ENCODE measurements at regions not wholly inside any gene's neighbourhood (a gene's known extent, or its start where the extent isn't known, plus 50 kb on each side); places are given as distances from the start of the nearest gene placed in this dataset.

DNA sequence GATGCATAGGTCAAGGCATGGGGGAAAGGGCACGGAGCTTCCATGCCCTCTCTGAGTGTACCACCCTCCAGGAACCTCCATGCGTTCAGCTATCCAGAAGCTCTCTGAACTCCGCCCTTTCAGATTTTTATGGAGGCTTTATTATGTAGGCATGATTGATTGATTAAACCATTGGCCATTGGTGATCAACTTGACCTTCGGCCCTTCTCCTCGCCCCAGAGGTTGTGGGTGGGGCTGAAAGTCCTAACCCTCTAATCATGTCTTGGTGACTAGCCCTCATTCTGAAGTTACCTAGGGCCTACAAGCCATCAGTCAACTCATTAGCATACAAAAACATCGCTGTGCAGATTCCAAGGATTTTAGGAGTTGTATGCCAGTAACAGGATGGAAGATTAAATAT, 323.7 kb upstream of the KLF4 start:
- TF ChIP-seq, protein P1, sequence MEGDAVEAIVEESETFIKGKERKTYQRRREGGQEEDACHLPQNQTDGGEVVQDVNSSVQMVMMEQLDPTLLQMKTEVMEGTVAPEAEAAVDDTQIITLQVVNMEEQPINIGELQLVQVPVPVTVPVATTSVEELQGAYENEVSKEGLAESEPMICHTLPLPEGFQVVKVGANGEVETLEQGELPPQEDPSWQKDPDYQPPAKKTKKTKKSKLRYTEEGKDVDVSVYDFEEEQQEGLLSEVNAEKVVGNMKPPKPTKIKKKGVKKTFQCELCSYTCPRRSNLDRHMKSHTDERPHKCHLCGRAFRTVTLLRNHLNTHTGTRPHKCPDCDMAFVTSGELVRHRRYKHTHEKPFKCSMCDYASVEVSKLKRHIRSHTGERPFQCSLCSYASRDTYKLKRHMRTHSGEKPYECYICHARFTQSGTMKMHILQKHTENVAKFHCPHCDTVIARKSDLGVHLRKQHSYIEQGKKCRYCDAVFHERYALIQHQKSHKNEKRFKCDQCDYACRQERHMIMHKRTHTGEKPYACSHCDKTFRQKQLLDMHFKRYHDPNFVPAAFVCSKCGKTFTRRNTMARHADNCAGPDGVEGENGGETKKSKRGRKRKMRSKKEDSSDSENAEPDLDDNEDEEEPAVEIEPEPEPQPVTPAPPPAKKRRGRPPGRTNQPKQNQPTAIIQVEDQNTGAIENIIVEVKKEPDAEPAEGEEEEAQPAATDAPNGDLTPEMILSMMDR (IDR thresholded peaks at IDR 0.05): no peak
- no peak for TF ChIP-seq ZFX (IDR thresholded peaks at IDR 0.05; ENCODE audit: borderline replicate concordance)

All from 22Rv1 (cell line).